GM19468 (cell line): ENCODE measurements at regions not wholly inside any gene's neighbourhood (a gene's known extent, or its start where the extent isn't known, plus 50 kb on each side); places are given as distances from the start of the nearest gene placed in this dataset.
"Not testable (repeated sequence)": the region's sequence is repeated elsewhere in the genome, so short reads cannot be mapped to it uniquely, and the experiment has no call there.

ENCODE experiments used
- ATAC-seq: cut with Tn5 transposase; IDR thresholded peaks from one replicate; pipeline ENCODE4 v1.9.1; 2021; ENCODE audit warnings: mild to moderate bottlenecking, moderate library complexity, moderate number of reproducible peaks; ENCODE audit not compliant: unreplicated experiment; ENCODE audit errors: extremely low read depth

GRCh38 chr21:16102113-16102512 lies 372.3 kb downstream of the USP25 start:
- no peak for ATAC-seq

- ATAC-seq = no peak
Observed at GRCh38 chr21:16108561-16109075, 378.8 kb downstream of the USP25 start.

- no peak for ATAC-seq
Observed at GRCh38 chr21:16113052-16113715, 383.4 kb downstream of the USP25 start.

GRCh38 chr21:16115461-16115860 lies 385.7 kb downstream of the USP25 start:
- ATAC-seq = no peak

- ATAC-seq = no peak
Observed at GRCh38 chr21:16116069-16116468, 386.3 kb downstream of the USP25 start.

- no peak for ATAC-seq
Observed at GRCh38 chr21:16116798-16117197, 387.0 kb downstream of the USP25 start.

GRCh38 chr21:16117331-16117730 lies 387.5 kb downstream of the USP25 start:
- no peak for ATAC-seq

GRCh38 chr21:16117851-16118590 lies 388.2 kb downstream of the USP25 start:
- ATAC-seq = no peak

- no peak for ATAC-seq
Observed at GRCh38 chr21:16124378-16125138, 394.8 kb downstream of the USP25 start.

- no peak for ATAC-seq
Observed at GRCh38 chr21:16125274-16125673, 395.5 kb downstream of the USP25 start.

GRCh38 chr21:16132453-16132852 lies 402.7 kb downstream of the USP25 start:
- ATAC-seq = not testable (repeated sequence)

- ATAC-seq = no peak
Observed at GRCh38 chr21:16133248-16133647, 403.5 kb downstream of the USP25 start.

GRCh38 chr21:16134134-16134533 lies 404.4 kb downstream of the USP25 start:
- ATAC-seq = no peak

GRCh38 chr21:16137106-16137505 lies 407.3 kb downstream of the USP25 start:
- no peak for ATAC-seq

GRCh38 chr21:16145052-16145451 lies 415.3 kb downstream of the USP25 start:
- ATAC-seq = no peak

GRCh38 chr21:16145479-16145878 lies 415.7 kb downstream of the USP25 start:
- no peak for ATAC-seq

- ATAC-seq = no peak
Observed at GRCh38 chr21:16154321-16154720, 424.5 kb downstream of the USP25 start.

- ATAC-seq = no peak
Observed at GRCh38 chr21:16154951-16155635, 425.3 kb downstream of the USP25 start.

- ATAC-seq = no peak
Observed at GRCh38 chr21:16156841-16157489, 427.2 kb downstream of the USP25 start.
